B cell (primary cell): ENCODE measurements at regions not wholly inside any gene's neighbourhood (a gene's known extent, or its start where the extent isn't known, plus 50 kb on each side); places are given as distances from the start of the nearest gene placed in this dataset.

Source experiments
- ATAC-seq: fragments of 200-7000 bp; cut with Tn5 transposase; one replicate; pipeline ENCODE4 v1.10.0; 2021; ENCODE audit warnings: low read depth, mild to moderate bottlenecking, moderate number of reproducible peaks, moderate library complexity
- CTCF ChIA-PET: fragments of 350-600 bp; sonication (Branson Sonifier 250); formaldehyde crosslinking; loops from one replicate; lab custom pipeline; 2021; ENCODE audit warnings: antibody characterized with exemption, inconsistent platforms; lab: Charles Lee
- POLR2A ChIA-PET: fragments of 350-600 bp; sonication (Branson Sonifier 250); formaldehyde crosslinking; loops from one replicate; lab custom pipeline; 2021; ENCODE audit warnings: antibody characterized with exemption; lab: Charles Lee
- DNase-seq: peaks from one replicate; pipeline ENCODE4 v3.0.0; 2013
- H2AFZ ChIP-seq: 2 replicates; pipeline ENCODE4 v1.6.1; 2012; ENCODE audit warnings: mild to moderate bottlenecking, low read depth, low read length; ENCODE audit not compliant: insufficient read depth, poor library complexity, severe bottlenecking
- H3K27ac ChIP-seq, 2 donors: 1 replicate in 1 of 2; 2 replicates in 1 of 2; pipeline ENCODE4 v1.5.1; 2012 to 2013; ENCODE audit warnings: low read length in 2 of 2, mild to moderate bottlenecking in 2 of 2, moderate library complexity in 1 of 2
- H3K27me3 ChIP-seq, 4 experiments: fragments of 200-600 bp in 1 of 4; sonication (generic) in 1 of 4; replicated peaks in 1 of 4; 1 replicate in 2 of 4; 2 replicates in 2 of 4; pipeline versions ENCODE4 v1.6.1 to v1.7.0; 2013 to 2016; ENCODE audit warnings: low read length in 3 of 4, mild to moderate bottlenecking in 2 of 4, mixed read lengths in 1 of 4, moderate library complexity in 1 of 4; ENCODE audit not compliant: insufficient read depth in 4 of 4, control insufficient read depth in 3 of 4; ENCODE audit errors: control extremely low read depth in 1 of 4
- H3K36me3 ChIP-seq, 2 experiments: replicated peaks in 1 of 2; 1 replicate in 1 of 2; 2 replicates in 1 of 2; pipeline versions ENCODE4 v1.6.1 to v1.7.1; 2013; ENCODE audit warnings: low read length in 1 of 2; ENCODE audit not compliant: insufficient read depth in 2 of 2, control insufficient read depth in 1 of 2; ENCODE audit errors: control extremely low read depth in 1 of 2, extremely low read depth in 1 of 2
- H3K4me1 ChIP-seq, 2 donors: fragments of 200-600 bp in 1 of 2; sonication (generic) in 1 of 2; 1 replicate in 1 of 2; 2 replicates in 1 of 2; pipeline versions ENCODE4 v1.5.1 to v1.6.1; 2013 to 2017; ENCODE audit warnings: low read length in 2 of 2; ENCODE audit not compliant: control insufficient read depth in 2 of 2, insufficient read depth in 2 of 2
- H3K4me2 ChIP-seq: replicated peaks from 2 replicates; pipeline ENCODE3; 2012; ENCODE audit warnings: mild to moderate bottlenecking, low read depth, low read length; ENCODE audit not compliant: poor library complexity, severe bottlenecking
- H3K4me3 ChIP-seq, 5 experiments: fragments of 200-600 bp in 1 of 5; sonication (generic) in 1 of 5; 1 replicate in 3 of 5; 2 replicates in 2 of 5; pipeline versions ENCODE4 v1.5.1 to v1.7.0; 2011 to 2016; ENCODE audit warnings: low read length in 4 of 5, mild to moderate bottlenecking in 4 of 5, low read depth in 2 of 5, control low read depth in 1 of 5, moderate library complexity in 1 of 5; ENCODE audit not compliant: insufficient read depth in 1 of 5; ENCODE audit errors: control extremely low read depth in 1 of 5, extremely low read depth in 1 of 5
- H3K79me2 ChIP-seq: fragments of 200-600 bp; sonication (generic); one replicate; pipeline ENCODE4 v1.6.0; 2016; ENCODE audit warnings: low read length; ENCODE audit not compliant: control insufficient read depth, insufficient read depth
- H3K9ac ChIP-seq: fragments of 200-600 bp; sonication (generic); 2 replicates; pipeline ENCODE4 v1.6.1; 2017; ENCODE audit warnings: mild to moderate bottlenecking, low read length, moderate library complexity
- H3K9me3 ChIP-seq, 3 donors: one replicate each; pipeline versions ENCODE4 v1.6.1 to v1.7.1; 2013; ENCODE audit warnings: low read length in 2 of 3; ENCODE audit not compliant: control insufficient read depth in 2 of 3, insufficient read depth in 1 of 3; ENCODE audit errors: control extremely low read depth in 1 of 3
- H4K20me1 ChIP-seq: 2 replicates; pipeline ENCODE4 v1.6.0; 2012; ENCODE audit warnings: mild to moderate bottlenecking, low read length; ENCODE audit not compliant: insufficient read depth, control insufficient read depth, poor library complexity, severe bottlenecking
- H3K27ac Mint-ChIP-seq: one replicate; pipeline ENCODE4 v1.8.0; 2021; ENCODE audit warnings: mixed read lengths
- H3K27me3 Mint-ChIP-seq: one replicate; pipeline ENCODE4 v1.8.0; 2021; ENCODE audit warnings: mixed read lengths
- H3K4me1 Mint-ChIP-seq: one replicate; pipeline ENCODE4 v1.8.0; 2021; ENCODE audit warnings: mixed read lengths
- H3K4me3 Mint-ChIP-seq: one replicate; pipeline ENCODE4 v1.8.0; 2021; ENCODE audit warnings: mixed read lengths
- H3K9me3 Mint-ChIP-seq: one replicate; pipeline ENCODE4 v1.8.0; 2022; ENCODE audit warnings: mixed read lengths; ENCODE audit not compliant: insufficient read depth
- EZH2 ChIP-seq: IDR thresholded peaks from 2 replicates; pipeline ENCODE4 v1.6.1; 2012; ENCODE audit warnings: borderline replicate concordance, low read depth, mild to moderate bottlenecking, moderate library complexity, low read length; ENCODE audit not compliant: insufficient read depth, poor library complexity, severe bottlenecking
- WGBS: methylation state at CpG from one replicate; pipeline ENCODE4 v1.1.5; 2013; ENCODE audit warnings: missing lambda C conversion rate; ENCODE audit not compliant: insufficient coverage; 5-methylcytosine and 5-hydroxymethylcytosine counted together
- intact Hi-C: fragments of 100-400 bp; cut with micrococcal nuclease; formaldehyde crosslinking; loops from one replicate; pipeline ENCODE4 v1.10.0; 2022
- TF ChIP-seq, protein P1 (sequence below): fragments of 200-600 bp; IDR thresholded peaks from one replicate; pipeline ENCODE4 v1.8.0; 2022; ENCODE audit warnings: antibody characterized with exemption, mild to moderate bottlenecking

DNA sequence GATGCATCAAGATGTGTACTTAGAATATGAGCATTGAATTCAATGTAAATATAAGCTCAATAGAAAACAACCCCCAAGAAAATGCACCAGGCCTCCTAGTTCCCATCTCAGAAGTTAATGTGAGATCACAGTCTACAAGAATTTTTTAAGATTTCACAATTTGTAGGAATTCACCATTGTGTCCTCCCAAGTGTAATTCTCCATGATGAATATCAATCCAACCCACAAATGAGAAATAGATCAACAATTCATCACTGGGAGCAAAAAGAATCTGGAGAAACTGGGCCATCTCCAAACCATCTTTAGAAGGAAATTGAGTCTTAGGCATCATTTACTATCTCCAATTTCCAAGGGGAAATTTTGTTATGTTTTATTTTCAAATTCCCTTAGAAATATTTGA is 310.5 kb upstream of the GOT2 start:
- POLR2A ChIA-PET: no interaction called here
- H3K36me3 ChIP-seq: no peaks in the 10 kb centered on the region
- Mint-ChIP-seq H3K27me3 (no peaks in the 10 kb centered on the region), H3K4me1 (no peaks in the 10 kb centered on the region), H3K4me3 (no peak overlapping the region), H3K9me3 (no peaks in the 10 kb centered on the region), H3K27ac (no peak overlapping the region)
- no peak for DNase-seq
- no peaks in the 10 kb centered on the region for H3K79me2 ChIP-seq
- H3K27me3 ChIP-seq: no peaks in the 10 kb centered on the region
- H3K4me3 ChIP-seq: no peak overlapping the region
- CTCF ChIA-PET: no interaction called here
- ATAC-seq: no peak
- H3K4me2 ChIP-seq: no peak overlapping the region
- TF ChIP-seq EZH2: no peak
- TF ChIP-seq, protein P1, sequence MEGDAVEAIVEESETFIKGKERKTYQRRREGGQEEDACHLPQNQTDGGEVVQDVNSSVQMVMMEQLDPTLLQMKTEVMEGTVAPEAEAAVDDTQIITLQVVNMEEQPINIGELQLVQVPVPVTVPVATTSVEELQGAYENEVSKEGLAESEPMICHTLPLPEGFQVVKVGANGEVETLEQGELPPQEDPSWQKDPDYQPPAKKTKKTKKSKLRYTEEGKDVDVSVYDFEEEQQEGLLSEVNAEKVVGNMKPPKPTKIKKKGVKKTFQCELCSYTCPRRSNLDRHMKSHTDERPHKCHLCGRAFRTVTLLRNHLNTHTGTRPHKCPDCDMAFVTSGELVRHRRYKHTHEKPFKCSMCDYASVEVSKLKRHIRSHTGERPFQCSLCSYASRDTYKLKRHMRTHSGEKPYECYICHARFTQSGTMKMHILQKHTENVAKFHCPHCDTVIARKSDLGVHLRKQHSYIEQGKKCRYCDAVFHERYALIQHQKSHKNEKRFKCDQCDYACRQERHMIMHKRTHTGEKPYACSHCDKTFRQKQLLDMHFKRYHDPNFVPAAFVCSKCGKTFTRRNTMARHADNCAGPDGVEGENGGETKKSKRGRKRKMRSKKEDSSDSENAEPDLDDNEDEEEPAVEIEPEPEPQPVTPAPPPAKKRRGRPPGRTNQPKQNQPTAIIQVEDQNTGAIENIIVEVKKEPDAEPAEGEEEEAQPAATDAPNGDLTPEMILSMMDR: no peak
- intact Hi-C loops: no loop called here
- no peak overlapping the region for H3K27ac ChIP-seq
- H3K9ac ChIP-seq: no peak overlapping the region
- no peaks in the 10 kb centered on the region for H4K20me1 ChIP-seq
- no peaks in the 10 kb centered on the region for H3K9me3 ChIP-seq
- H3K4me1 ChIP-seq: no peaks in the 10 kb centered on the region
- H2AFZ ChIP-seq: no peak overlapping the region

GRCh38 chr16:59042301-59042700 is 308.2 kb upstream of the GOT2 start:
- H3K9me3 Mint-ChIP-seq: no peaks in the 10 kb centered on the region
- Histone ChIP-seq H3K36me3 (no peaks in the 10 kb centered on the region), H3K9me3 (no peaks in the 10 kb centered on the region), H3K79me2 (no peaks in the 10 kb centered on the region), H3K27me3 (no peaks in the 10 kb centered on the region), H3K27ac (no peak overlapping the region), H3K4me3 (no peak overlapping the region), H3K4me2 (no peak overlapping the region), H3K4me1 (no peaks in the 10 kb centered on the region), H3K9ac (no peak overlapping the region), H2AFZ (no peak overlapping the region), H4K20me1 (no peaks in the 10 kb centered on the region)
- TF ChIP-seq, protein P1: no peak
- TF ChIP-seq EZH2: no peak
- 50% methylated on average over 1 of the region's 2 CpGs for WGBS
- no peaks in the 10 kb centered on the region for H3K27me3 Mint-ChIP-seq
- no peak overlapping the region for H3K27ac Mint-ChIP-seq
- H3K4me3 Mint-ChIP-seq: no peak overlapping the region
- POLR2A ChIA-PET: no interaction called here
- DNase-seq (no peak), ATAC-seq (no peak)
- H3K4me1 Mint-ChIP-seq: no peaks in the 10 kb centered on the region
- intact Hi-C loops: no loop called here
- CTCF ChIA-PET: no interaction called here
